ENCODE measurements at regions not wholly inside any gene's neighbourhood (a gene's known extent, or its start where the extent isn't known, plus 50 kb on each side); places are given as distances from the start of the nearest gene placed in this dataset.

DNA sequence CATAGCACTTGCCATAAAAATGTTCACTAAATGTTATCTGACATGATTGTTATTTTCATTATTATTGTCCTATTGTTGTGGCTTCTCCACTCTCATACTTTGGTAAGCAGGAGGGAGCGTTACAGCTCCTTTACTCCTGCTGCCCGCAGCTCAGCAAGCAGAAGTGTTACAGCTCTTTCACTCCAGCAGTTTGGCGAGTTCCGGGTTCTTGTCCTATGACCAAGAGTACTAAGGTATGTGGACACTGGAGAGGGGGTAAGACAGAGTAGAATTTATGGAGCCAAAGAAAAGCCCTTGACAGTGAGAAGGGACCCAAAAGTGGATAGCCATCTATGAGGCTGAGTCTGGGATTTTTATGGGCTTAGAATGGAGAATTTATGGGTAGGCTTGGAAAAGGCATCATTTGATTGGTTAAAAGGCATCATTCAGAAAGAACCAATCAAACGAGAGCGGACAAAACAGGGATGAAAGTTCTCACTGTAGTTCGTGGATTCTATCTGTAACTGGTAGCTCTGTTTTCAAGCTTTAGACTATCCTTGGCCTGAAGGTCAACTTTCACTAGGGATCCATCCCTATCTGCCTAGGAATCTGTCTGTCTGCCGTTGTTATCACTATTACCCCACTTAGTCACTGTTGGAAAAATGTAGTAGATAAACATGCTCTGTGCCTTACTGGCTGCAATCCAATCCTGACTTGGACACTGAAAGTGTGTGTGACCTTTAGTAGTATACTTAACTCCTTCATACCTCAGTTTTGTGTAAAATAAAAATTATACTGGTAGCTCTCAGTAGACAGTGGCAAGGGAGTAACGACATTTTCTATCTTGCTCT lies 545.6 kb upstream of the LCORL start (continued):
- TF ChIP-seq, protein P1, sequence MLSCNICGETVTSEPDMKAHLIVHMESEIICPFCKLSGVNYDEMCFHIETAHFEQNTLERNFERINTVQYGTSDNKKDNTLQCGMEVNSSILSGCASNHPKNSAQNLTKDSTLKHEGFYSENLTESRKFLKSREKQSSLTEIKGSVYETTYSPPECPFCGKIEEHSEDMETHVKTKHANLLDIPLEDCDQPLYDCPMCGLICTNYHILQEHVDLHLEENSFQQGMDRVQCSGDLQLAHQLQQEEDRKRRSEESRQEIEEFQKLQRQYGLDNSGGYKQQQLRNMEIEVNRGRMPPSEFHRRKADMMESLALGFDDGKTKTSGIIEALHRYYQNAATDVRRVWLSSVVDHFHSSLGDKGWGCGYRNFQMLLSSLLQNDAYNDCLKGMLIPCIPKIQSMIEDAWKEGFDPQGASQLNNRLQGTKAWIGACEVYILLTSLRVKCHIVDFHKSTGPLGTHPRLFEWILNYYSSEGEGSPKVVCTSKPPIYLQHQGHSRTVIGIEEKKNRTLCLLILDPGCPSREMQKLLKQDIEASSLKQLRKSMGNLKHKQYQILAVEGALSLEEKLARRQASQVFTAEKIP (CRISPR knock-in tag; IDR thresholded peaks at IDR 0.05; ENCODE audit: borderline replicate concordance), result no peak
- TF ChIP-seq SMARCC2 (IDR thresholded peaks at IDR 0.05), result no peak
- TF ChIP-seq, protein P2, sequence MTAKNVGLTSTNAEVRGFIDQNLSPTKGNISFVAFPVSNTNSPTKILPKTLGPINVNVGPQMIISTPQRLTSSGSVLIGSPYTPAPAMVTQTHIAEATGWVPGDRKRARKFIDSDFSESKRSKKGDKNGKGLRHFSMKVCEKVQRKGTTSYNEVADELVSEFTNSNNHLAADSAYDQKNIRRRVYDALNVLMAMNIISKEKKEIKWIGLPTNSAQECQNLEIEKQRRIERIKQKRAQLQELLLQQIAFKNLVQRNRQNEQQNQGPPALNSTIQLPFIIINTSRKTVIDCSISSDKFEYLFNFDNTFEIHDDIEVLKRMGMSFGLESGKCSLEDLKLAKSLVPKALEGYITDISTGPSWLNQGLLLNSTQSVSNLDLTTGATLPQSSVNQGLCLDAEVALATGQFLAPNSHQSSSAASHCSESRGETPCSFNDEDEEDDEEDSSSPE (CRISPR knock-in tag; IDR thresholded peaks at IDR 0.05), result no peak
- TF ChIP-seq ISX (CRISPR knock-in tag; conservative IDR thresholded peaks at IDR 0.05), result no peak
- TF ChIP-seq HOXA5 (CRISPR knock-in tag; IDR thresholded peaks at IDR 0.05), result no peak
- no peak for TF ChIP-seq NFE2L2 (IDR thresholded peaks at IDR 0.05; ENCODE audit: low read length)
- TF ChIP-seq, protein P3, sequence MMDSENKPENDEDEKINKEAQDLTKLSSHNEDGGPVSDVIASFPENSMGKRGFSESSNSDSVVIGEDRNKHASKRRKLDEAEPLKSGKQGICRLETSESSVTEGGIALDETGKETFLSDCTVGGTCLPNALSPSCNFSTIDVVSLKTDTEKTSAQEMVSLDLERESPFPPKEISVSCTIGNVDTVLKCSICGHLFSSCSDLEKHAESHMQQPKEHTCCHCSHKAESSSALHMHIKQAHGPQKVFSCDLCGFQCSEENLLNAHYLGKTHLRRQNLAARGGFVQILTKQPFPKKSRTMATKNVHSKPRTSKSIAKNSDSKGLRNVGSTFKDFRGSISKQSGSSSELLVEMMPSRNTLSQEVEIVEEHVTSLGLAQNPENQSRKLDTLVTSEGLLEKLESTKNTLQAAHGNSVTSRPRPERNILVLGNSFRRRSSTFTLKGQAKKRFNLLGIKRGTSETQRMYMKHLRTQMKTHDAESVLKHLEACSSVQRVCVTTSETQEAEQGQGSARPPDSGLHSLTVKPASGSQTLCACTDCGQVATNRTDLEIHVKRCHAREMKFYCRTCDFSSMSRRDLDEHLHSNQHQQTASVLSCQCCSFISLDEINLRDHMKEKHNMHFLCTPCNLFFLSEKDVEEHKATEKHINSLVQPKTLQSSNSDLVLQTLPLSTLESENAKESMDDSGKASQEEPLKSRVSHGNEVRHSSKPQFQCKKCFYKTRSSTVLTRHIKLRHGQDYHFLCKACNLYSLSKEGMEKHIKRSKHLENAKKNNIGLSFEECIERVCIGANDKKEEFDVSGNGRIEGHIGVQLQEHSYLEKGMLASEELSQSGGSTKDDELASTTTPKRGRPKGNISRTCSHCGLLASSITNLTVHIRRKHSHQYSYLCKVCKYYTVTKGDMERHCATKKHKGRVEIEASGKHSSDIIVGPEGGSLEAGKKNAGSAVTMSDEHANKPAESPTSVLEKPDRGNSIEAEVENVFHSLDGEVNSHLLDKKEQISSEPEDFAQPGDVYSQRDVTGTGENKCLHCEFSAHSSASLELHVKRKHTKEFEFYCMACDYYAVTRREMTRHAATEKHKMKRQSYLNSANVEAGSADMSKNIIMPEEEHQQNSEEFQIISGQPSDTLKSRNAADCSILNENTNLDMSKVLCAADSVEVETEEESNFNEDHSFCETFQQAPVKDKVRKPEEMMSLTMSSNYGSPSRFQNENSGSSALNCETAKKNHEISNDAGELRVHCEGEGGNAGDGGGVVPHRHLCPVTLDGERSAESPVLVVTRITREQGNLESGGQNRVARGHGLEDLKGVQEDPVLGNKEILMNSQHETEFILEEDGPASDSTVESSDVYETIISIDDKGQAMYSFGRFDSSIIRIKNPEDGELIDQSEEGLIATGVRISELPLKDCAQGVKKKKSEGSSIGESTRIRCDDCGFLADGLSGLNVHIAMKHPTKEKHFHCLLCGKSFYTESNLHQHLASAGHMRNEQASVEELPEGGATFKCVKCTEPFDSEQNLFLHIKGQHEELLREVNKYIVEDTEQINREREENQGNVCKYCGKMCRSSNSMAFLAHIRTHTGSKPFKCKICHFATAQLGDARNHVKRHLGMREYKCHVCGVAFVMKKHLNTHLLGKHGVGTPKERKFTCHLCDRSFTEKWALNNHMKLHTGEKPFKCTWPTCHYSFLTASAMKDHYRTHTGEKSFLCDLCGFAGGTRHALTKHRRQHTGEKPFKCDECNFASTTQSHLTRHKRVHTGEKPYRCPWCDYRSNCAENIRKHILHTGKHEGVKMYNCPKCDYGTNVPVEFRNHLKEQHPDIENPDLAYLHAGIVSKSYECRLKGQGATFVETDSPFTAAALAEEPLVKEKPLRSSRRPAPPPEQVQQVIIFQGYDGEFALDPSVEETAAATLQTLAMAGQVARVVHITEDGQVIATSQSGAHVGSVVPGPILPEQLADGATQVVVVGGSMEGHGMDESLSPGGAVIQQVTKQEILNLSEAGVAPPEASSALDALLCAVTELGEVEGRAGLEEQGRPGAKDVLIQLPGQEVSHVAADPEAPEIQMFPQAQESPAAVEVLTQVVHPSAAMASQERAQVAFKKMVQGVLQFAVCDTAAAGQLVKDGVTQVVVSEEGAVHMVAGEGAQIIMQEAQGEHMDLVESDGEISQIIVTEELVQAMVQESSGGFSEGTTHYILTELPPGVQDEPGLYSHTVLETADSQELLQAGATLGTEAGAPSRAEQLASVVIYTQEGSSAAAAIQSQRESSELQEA (CRISPR knock-in tag; IDR thresholded peaks at IDR 0.05; ENCODE audit: not compliant biosample characterization), result no peak
- TF ChIP-seq MBNL3 (CRISPR knock-in tag; conservative IDR thresholded peaks at IDR 0.05), result no peak
- no peak for TF ChIP-seq ZNF33B (CRISPR knock-in tag; IDR thresholded peaks at IDR 0.05)
- TF ChIP-seq ISL2 (CRISPR knock-in tag; IDR thresholded peaks at IDR 0.05), result peak; percentile 95
- TF ChIP-seq ZNF496 (CRISPR knock-in tag; IDR thresholded peaks at IDR 0.05; ENCODE audit: insufficient replicate concordance), result no peak
- TF ChIP-seq, protein P4, sequence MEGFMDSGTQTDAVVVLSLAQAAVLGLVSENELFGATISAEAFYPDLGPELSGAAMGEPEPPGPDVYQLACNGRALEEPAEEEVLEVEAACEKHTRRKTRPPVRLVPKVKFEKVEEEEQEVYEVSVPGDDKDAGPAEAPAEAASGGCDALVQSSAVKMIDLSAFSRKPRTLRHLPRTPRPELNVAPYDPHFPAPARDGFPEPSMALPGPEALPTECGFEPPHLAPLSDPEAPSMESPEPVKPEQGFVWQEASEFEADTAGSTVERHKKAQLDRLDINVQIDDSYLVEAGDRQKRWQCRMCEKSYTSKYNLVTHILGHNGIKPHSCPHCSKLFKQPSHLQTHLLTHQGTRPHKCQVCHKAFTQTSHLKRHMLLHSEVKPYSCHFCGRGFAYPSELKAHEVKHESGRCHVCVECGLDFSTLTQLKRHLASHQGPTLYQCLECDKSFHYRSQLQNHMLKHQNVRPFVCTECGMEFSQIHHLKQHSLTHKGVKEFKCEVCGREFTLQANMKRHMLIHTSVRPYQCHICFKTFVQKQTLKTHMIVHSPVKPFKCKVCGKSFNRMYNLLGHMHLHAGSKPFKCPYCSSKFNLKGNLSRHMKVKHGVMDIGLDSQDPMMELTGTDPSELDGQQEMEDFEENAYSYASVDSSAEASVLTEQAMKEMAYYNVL (CRISPR knock-in tag; IDR thresholded peaks at IDR 0.05; ENCODE audit: borderline replicate concordance), result no peak
- peak; percentile 80 for TF ChIP-seq SIX1 (CRISPR knock-in tag; IDR thresholded peaks at IDR 0.05; ENCODE audit: borderline replicate concordance)
- no peak for TF ChIP-seq PAX8 (CRISPR knock-in tag; IDR thresholded peaks at IDR 0.05; ENCODE audit: borderline replicate concordance)
- peak; percentile 89 for TF ChIP-seq MIXL1 (CRISPR knock-in tag; IDR thresholded peaks at IDR 0.05)
- TF ChIP-seq ZNF335 (CRISPR knock-in tag; IDR thresholded peaks at IDR 0.05), result no peak
- peak; percentile 98 for TF ChIP-seq SKI (IDR thresholded peaks at IDR 0.05; ENCODE audit: partially characterized antibody)

All from HepG2 (cell line).